Subcutaneous abdominal adipose tissue (tissue), 5 donors: ENCODE measurements at regions not wholly inside any gene's neighbourhood (a gene's known extent, or its start where the extent isn't known, plus 50 kb on each side); places are given as distances from the start of the nearest gene placed in this dataset.

Experiments
- H3K27ac ChIP-seq: one replicate; pipeline ENCODE4 v1.7.0; 2013; ENCODE audit warnings: low read depth, mild to moderate bottlenecking, inconsistent platforms, low read length, moderate library complexity
- H3K27me3 ChIP-seq, 5 donors: one replicate each; pipeline ENCODE4 v1.7.0; 2013; ENCODE audit warnings: low read length in 5 of 5, inconsistent platforms in 1 of 5; ENCODE audit not compliant: control insufficient read depth in 5 of 5, insufficient read depth in 4 of 5
- H3K36me3 ChIP-seq, 5 donors: one replicate each; pipeline ENCODE4 v1.7.0; 2013; ENCODE audit warnings: low read length in 5 of 5; ENCODE audit not compliant: control insufficient read depth in 5 of 5, insufficient read depth in 5 of 5
- H3K4me1 ChIP-seq, 5 donors: one replicate each; pipeline ENCODE4 v1.7.0; 2013; ENCODE audit warnings: low read length in 5 of 5, mild to moderate bottlenecking in 3 of 5, moderate library complexity in 1 of 5; ENCODE audit not compliant: control insufficient read depth in 5 of 5, insufficient read depth in 5 of 5
- H3K4me3 ChIP-seq, 5 donors: one replicate each; pipeline ENCODE4 v1.7.0; 2013; ENCODE audit warnings: low read length in 5 of 5, low read depth in 1 of 5
- H3K9ac ChIP-seq, 5 donors: one replicate each; pipeline ENCODE4 v1.7.0; 2013; ENCODE audit warnings: low read length in 5 of 5, mild to moderate bottlenecking in 4 of 5, moderate library complexity in 3 of 5
- H3K9me3 ChIP-seq, 5 donors: one replicate each; pipeline ENCODE4 v1.7.0; 2013; ENCODE audit warnings: low read length in 5 of 5; ENCODE audit not compliant: control insufficient read depth in 5 of 5
- donor health status: healthy.
- donor health status: healthy.
- donor health status: healthy.
- donor health status: healthy.
- donor health status: healthy.

GRCh38 chr7:12847001-12847400 is 159.6 kb downstream of the ARL4A start:
- Histone ChIP-seq H3K9ac (no peak overlapping the region), H3K4me1 (no peaks in the 10 kb centered on the region), H3K27me3 (no peaks in the 10 kb centered on the region), H3K9me3 (peaks cover 0 to 27% (median 17%) of the 10 kb centered on the region in 5 donors), H3K36me3 (no peaks in the 10 kb centered on the region), H3K4me3 (peak overlapping the region in 1 of 5 donors; percentile 10), H3K27ac (no peak overlapping the region)

- Histone ChIP-seq H3K4me1 (no peaks in the 10 kb centered on the region), H3K9me3 (peaks cover 0 to 18% (median 11%) of the 10 kb centered on the region in 5 donors), H3K4me3 (no peak overlapping the region), H3K9ac (no peak overlapping the region), H3K27me3 (no peaks in the 10 kb centered on the region), H3K27ac (no peak overlapping the region), H3K36me3 (no peaks in the 10 kb centered on the region)
Measured at GRCh38 chr7:12851142-12851541, 163.7 kb downstream of the ARL4A start.

- Histone ChIP-seq H3K9ac (no peak overlapping the region), H3K36me3 (no peaks in the 10 kb centered on the region), H3K9me3 (peaks cover 0 to 11% (median 4%) of the 10 kb centered on the region in 5 donors), H3K27me3 (no peaks in the 10 kb centered on the region), H3K4me1 (no peaks in the 10 kb centered on the region), H3K27ac (no peak overlapping the region), H3K4me3 (no peak overlapping the region)
Measured at GRCh38 chr7:12851841-12852240, 164.4 kb downstream of the ARL4A start.

GRCh38 chr7:12855036-12855435 is 167.6 kb downstream of the ARL4A start:
- no peaks in the 10 kb centered on the region for H3K36me3 ChIP-seq
- no peaks in the 10 kb centered on the region for H3K9me3 ChIP-seq
- no peaks in the 10 kb centered on the region for H3K4me1 ChIP-seq
- no peaks in the 10 kb centered on the region for H3K27me3 ChIP-seq
- no peak overlapping the region for H3K9ac ChIP-seq
- H3K4me3 ChIP-seq = no peak overlapping the region
- H3K27ac ChIP-seq = no peak overlapping the region

- Histone ChIP-seq H3K4me1 (peaks cover 0 to 4% (median 0%) of the 10 kb centered on the region in 5 donors), H3K36me3 (no peaks in the 10 kb centered on the region), H3K27me3 (no peaks in the 10 kb centered on the region), H3K27ac (no peak overlapping the region), H3K9ac (no peak overlapping the region), H3K4me3 (no peak overlapping the region), H3K9me3 (no peaks in the 10 kb centered on the region)
Measured at GRCh38 chr7:12859761-12860160, 172.3 kb downstream of the ARL4A start.

GRCh38 chr7:12861070-12861469 is 173.6 kb downstream of the ARL4A start:
- H3K9me3 ChIP-seq = no peaks in the 10 kb centered on the region
- H3K9ac ChIP-seq = no peak overlapping the region
- no peak overlapping the region for H3K27ac ChIP-seq
- no peaks in the 10 kb centered on the region for H3K36me3 ChIP-seq
- peaks cover 0 to 4% (median 0%) of the 10 kb centered on the region in 5 donors for H3K4me1 ChIP-seq
- H3K27me3 ChIP-seq = no peaks in the 10 kb centered on the region
- H3K4me3 ChIP-seq = no peak overlapping the region

- no peaks in the 10 kb centered on the region for H3K9me3 ChIP-seq
- no peaks in the 10 kb centered on the region for H3K36me3 ChIP-seq
- no peaks in the 10 kb centered on the region for H3K27me3 ChIP-seq
- H3K9ac ChIP-seq = no peak overlapping the region
- no peak overlapping the region for H3K4me3 ChIP-seq
- H3K27ac ChIP-seq = no peak overlapping the region
- peaks cover 0 to 4% (median 0%) of the 10 kb centered on the region in 5 donors for H3K4me1 ChIP-seq
Measured at GRCh38 chr7:12862146-12862545, 174.7 kb downstream of the ARL4A start.

GRCh38 chr7:12864470-12865046 is 177.1 kb downstream of the ARL4A start:
- Histone ChIP-seq H3K27ac (no peak overlapping the region), H3K4me1 (peaks cover 0 to 4% (median 0%) of the 10 kb centered on the region in 5 donors), H3K36me3 (no peaks in the 10 kb centered on the region), H3K9ac (no peak overlapping the region), H3K27me3 (no peaks in the 10 kb centered on the region), H3K4me3 (no peak overlapping the region), H3K9me3 (no peaks in the 10 kb centered on the region)

- Histone ChIP-seq H3K9me3 (no peaks in the 10 kb centered on the region), H3K36me3 (no peaks in the 10 kb centered on the region), H3K4me1 (peaks cover 0 to 4% (median 0%) of the 10 kb centered on the region in 5 donors), H3K9ac (no peak overlapping the region), H3K27ac (no peak overlapping the region), H3K4me3 (no peak overlapping the region), H3K27me3 (no peaks in the 10 kb centered on the region)
Measured at GRCh38 chr7:12865593-12865992, 178.2 kb downstream of the ARL4A start.

- Histone ChIP-seq H3K27ac (no peak overlapping the region), H3K4me1 (peaks cover 0 to 4% (median 0%) of the 10 kb centered on the region in 5 donors), H3K9ac (no peak overlapping the region), H3K36me3 (no peaks in the 10 kb centered on the region), H3K9me3 (no peaks in the 10 kb centered on the region), H3K27me3 (no peaks in the 10 kb centered on the region), H3K4me3 (no peak overlapping the region)
Measured at GRCh38 chr7:12866207-12866606, 178.8 kb downstream of the ARL4A start.
